ENCODE measurements at regions not wholly inside any gene's neighbourhood (a gene's known extent, or its start where the extent isn't known, plus 50 kb on each side); places are given as distances from the start of the nearest gene placed in this dataset.

DNA sequence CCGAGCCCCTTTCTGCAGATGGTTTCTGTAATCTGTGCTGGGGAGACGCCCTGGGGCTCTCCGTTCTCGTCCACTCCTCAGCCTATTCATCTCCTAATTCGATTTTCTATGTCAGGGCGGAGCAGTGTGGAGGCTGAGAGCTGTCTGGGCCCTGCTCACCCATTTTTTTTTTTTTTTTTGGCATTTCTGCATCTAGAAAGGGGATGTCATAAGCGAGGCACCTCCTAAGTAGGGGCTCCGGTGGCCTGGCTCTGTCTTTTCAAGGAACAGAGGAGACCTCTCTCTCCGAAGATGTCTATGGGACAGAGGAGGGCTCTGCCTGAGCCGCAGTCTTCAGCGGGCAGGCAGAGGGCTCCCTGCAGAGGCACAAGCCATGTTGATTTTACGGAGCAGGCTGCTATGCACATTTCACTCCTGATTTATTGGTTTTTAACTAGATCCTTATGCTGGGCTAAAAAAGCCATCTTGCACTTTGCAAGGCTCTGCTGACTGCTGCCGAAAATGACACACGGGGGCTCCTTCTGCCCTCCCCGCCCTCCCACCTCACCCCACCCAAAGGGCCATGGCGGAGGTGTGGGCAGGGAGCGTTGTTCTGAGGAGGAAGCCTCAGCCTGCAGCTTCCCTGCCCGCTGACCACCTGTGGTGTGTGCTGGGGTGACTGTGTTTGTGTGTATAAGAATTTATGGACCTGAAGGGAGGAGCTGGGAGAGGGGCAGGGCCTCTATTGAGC, 71.0 kb downstream of the FOXD2 start:
- no peaks in the 10 kb centered on the region for H3K4me1 ChIP-seq (ENCODE audit: insufficient read depth, low read length, severe bottlenecking)
- H3K27ac ChIP-seq (ENCODE audit: low read depth, low read length, poor library complexity, severe bottlenecking), result no peak overlapping the region
- TF ChIP-seq EZH2 (IDR thresholded peaks at IDR 0.05; ENCODE audit: borderline replicate concordance, low read length) (no peak), CTCF (IDR thresholded peaks at IDR 0.05; ENCODE audit: low read length) (no peak)
- H3K4me3 ChIP-seq (ENCODE audit: low read depth, low read length, poor library complexity, severe bottlenecking), result no peak overlapping the region
- no peaks in the 10 kb centered on the region for H3F3A ChIP-seq (ENCODE audit: insufficient read depth, low read length)
- no peaks in the 10 kb centered on the region for H4K20me1 ChIP-seq (ENCODE audit: insufficient read depth, low read length)
- H3K36me3 ChIP-seq (ENCODE audit: insufficient read depth, low read length), result no peaks in the 10 kb centered on the region
- H3K4me2 ChIP-seq (ENCODE audit: low read length), result no peak overlapping the region
- H3K9ac ChIP-seq (ENCODE audit: low read length), result no peak overlapping the region
- no peaks in the 10 kb centered on the region for H3K9me3 ChIP-seq (ENCODE audit: low read length)
- no peaks in the 10 kb centered on the region for H3K79me2 ChIP-seq (ENCODE audit: insufficient read depth, low read length)
- H2AFZ ChIP-seq (ENCODE audit: low read length), result no peak overlapping the region
- H3K9me2 ChIP-seq (ENCODE audit: low read depth, low read length), result no peaks in the 10 kb centered on the region
- H3K27me3 ChIP-seq (ENCODE audit: insufficient read depth, low read length), result 0 out of 2 replicates have a peak, but pooled peaks cover 6% of the 10 kb centered on the region

DNA sequence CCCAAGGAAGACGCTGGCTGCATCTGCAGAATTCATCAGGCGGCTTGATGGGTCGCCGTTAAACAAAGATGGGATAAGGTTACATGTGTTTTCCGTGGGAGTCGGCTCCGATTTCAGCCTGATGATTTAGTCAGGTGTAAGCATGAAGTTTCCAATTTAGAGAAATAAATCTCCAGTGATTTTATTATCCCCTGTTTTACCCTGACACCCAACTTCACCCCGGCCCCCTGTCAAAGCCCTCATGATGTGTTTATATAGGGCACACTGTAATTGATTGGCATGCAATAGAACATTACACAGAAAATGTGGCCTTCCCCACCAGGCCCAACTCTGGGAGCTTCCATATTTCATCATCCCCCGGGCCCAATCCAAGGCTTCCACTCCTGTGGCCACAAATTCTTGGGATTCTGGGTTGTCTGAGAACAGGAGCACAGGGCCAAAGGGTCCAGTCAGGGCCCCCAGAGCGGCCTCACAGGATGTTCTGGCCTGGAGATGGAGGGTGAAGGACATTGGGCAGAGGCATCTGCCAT, 72.5 kb downstream of the FOXD2 start:
- Histone ChIP-seq H3K27me3 (ENCODE audit: insufficient read depth, low read length) (0 out of 2 replicates have a peak, but pooled peaks cover 6% of the 10 kb centered on the region), H3K9ac (ENCODE audit: low read length) (no peak overlapping the region), H3K4me2 (ENCODE audit: low read length) (no peak overlapping the region), H3K9me3 (ENCODE audit: low read length) (no peaks in the 10 kb centered on the region), H2AFZ (ENCODE audit: low read length) (no peak overlapping the region), H3K9me2 (ENCODE audit: low read depth, low read length) (no peaks in the 10 kb centered on the region), H3K27ac (ENCODE audit: low read depth, low read length, poor library complexity, severe bottlenecking) (no peak overlapping the region), H4K20me1 (ENCODE audit: insufficient read depth, low read length) (no peaks in the 10 kb centered on the region), H3K4me1 (ENCODE audit: insufficient read depth, low read length, severe bottlenecking) (no peaks in the 10 kb centered on the region), H3K36me3 (ENCODE audit: insufficient read depth, low read length) (no peaks in the 10 kb centered on the region), H3F3A (ENCODE audit: insufficient read depth, low read length) (no peaks in the 10 kb centered on the region), H3K4me3 (ENCODE audit: low read depth, low read length, poor library complexity, severe bottlenecking) (no peak overlapping the region), H3K79me2 (ENCODE audit: insufficient read depth, low read length) (no peaks in the 10 kb centered on the region)
- TF ChIP-seq CTCF (IDR thresholded peaks at IDR 0.05; ENCODE audit: low read length), result no peak
- no peak for TF ChIP-seq EZH2 (IDR thresholded peaks at IDR 0.05; ENCODE audit: borderline replicate concordance, low read length)

DNA sequence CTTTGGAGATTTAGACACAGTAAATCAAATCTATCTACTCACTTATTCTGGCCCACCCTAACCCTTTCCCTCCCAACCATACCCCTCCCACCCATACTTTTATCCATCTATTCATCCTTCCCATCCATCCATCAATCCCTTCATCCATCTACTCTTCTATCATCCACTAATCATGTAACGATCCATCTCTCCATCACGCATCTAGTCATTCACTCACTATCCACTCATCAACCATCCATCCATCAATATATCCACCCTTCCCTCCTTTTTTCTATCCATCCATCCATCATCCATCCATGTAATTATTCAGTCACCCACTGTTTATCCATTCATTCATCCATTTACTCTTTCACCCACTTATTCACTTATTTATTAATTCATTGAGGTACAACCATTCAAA, 74.0 kb downstream of the FOXD2 start:
- H3K9me3 ChIP-seq (ENCODE audit: low read length), result no peaks in the 10 kb centered on the region
- no peak overlapping the region for H3K4me3 ChIP-seq (ENCODE audit: low read depth, low read length, poor library complexity, severe bottlenecking)
- H3K79me2 ChIP-seq (ENCODE audit: insufficient read depth, low read length), result no peaks in the 10 kb centered on the region
- H2AFZ ChIP-seq (ENCODE audit: low read length), result no peak overlapping the region
- no peaks in the 10 kb centered on the region for H3K36me3 ChIP-seq (ENCODE audit: insufficient read depth, low read length)
- H3K27ac ChIP-seq (ENCODE audit: low read depth, low read length, poor library complexity, severe bottlenecking), result no peak overlapping the region
- no peak overlapping the region for H3K4me2 ChIP-seq (ENCODE audit: low read length)
- H3F3A ChIP-seq (ENCODE audit: insufficient read depth, low read length), result no peaks in the 10 kb centered on the region
- no peaks in the 10 kb centered on the region for H4K20me1 ChIP-seq (ENCODE audit: insufficient read depth, low read length)
- H3K9ac ChIP-seq (ENCODE audit: low read length), result no peak overlapping the region
- no peaks in the 10 kb centered on the region for H3K4me1 ChIP-seq (ENCODE audit: insufficient read depth, low read length, severe bottlenecking)
- H3K9me2 ChIP-seq (ENCODE audit: low read depth, low read length), result no peaks in the 10 kb centered on the region
- 0 out of 2 replicates have a peak, but pooled peaks cover 6% of the 10 kb centered on the region for H3K27me3 ChIP-seq (ENCODE audit: insufficient read depth, low read length)
- TF ChIP-seq EZH2 (IDR thresholded peaks at IDR 0.05; ENCODE audit: borderline replicate concordance, low read length), result no peak
- no peak for TF ChIP-seq CTCF (IDR thresholded peaks at IDR 0.05; ENCODE audit: low read length)

Data from OCI-LY1 (cell line).